OCI-LY1 (cell line): ENCODE measurements at regions not wholly inside any gene's neighbourhood (a gene's known extent, or its start where the extent isn't known, plus 50 kb on each side); places are given as distances from the start of the nearest gene placed in this dataset.

ENCODE experiments used
- H2AFZ ChIP-seq: fragments of 200-600 bp; sonication (generic), shearing (Covaris generic); 2 replicates; pipeline ENCODE4 v1.6.0; 2014; ENCODE audit warnings: antibody characterized with exemption, mild to moderate bottlenecking, low read length
- H3F3A ChIP-seq: fragments of 200-600 bp; sonication (generic), shearing (Covaris generic); 2 replicates; pipeline ENCODE4 v1.6.0; 2014; ENCODE audit warnings: mild to moderate bottlenecking, antibody characterized with exemption, low read length, moderate library complexity; ENCODE audit not compliant: insufficient read depth
- H3K27ac ChIP-seq: fragments of 200-600 bp; sonication (generic); 2 replicates; pipeline ENCODE4 v1.5.1; 2014; ENCODE audit warnings: low read length, mixed run types, mild to moderate bottlenecking, low read depth; ENCODE audit not compliant: poor library complexity, severe bottlenecking
- H3K27me3 ChIP-seq: fragments of 200-600 bp; sonication (generic); 2 replicates; pipeline ENCODE4 v1.6.0; 2014; ENCODE audit warnings: antibody characterized with exemption, mild to moderate bottlenecking, low read length, moderate library complexity; ENCODE audit not compliant: insufficient read depth
- H3K36me3 ChIP-seq: fragments of 200-600 bp; sonication (generic); 2 replicates; pipeline ENCODE4 v1.6.1; 2014; ENCODE audit warnings: mild to moderate bottlenecking, antibody characterized with exemption, low read length, moderate library complexity, mixed read lengths; ENCODE audit not compliant: insufficient read depth
- H3K4me1 ChIP-seq: fragments of 200-600 bp; sonication (generic); 2 replicates; pipeline ENCODE4 v1.5.1; 2014; ENCODE audit warnings: mild to moderate bottlenecking, low read length, moderate library complexity; ENCODE audit not compliant: insufficient read depth, severe bottlenecking
- H3K4me2 ChIP-seq: fragments of 200-600 bp; sonication (generic), shearing (Covaris generic); 2 replicates; pipeline ENCODE4 v1.6.1; 2014; ENCODE audit warnings: low read length
- H3K4me3 ChIP-seq: fragments of 200-600 bp; sonication (generic); 2 replicates; pipeline ENCODE4 v1.5.1; 2014; ENCODE audit warnings: low read length, low read depth, mild to moderate bottlenecking, mixed read lengths; ENCODE audit not compliant: poor library complexity, severe bottlenecking
- H3K79me2 ChIP-seq: fragments of 200-600 bp; shearing (Covaris generic); 2 replicates; pipeline ENCODE4 v1.6.1; 2016; ENCODE audit warnings: mixed run types, low read length, mixed read lengths; ENCODE audit not compliant: insufficient read depth
- H3K9ac ChIP-seq: fragments of 200-600 bp; sonication (generic), shearing (Covaris generic); 2 replicates; pipeline ENCODE4 v1.6.1; 2014; ENCODE audit warnings: mild to moderate bottlenecking, low read length, mixed read lengths
- H3K9me2 ChIP-seq: fragments of 200-600 bp; sonication (generic), shearing (Covaris generic); 2 replicates; pipeline ENCODE4 v1.6.1; 2014; ENCODE audit warnings: low read depth, mild to moderate bottlenecking, low read length, mixed read lengths
- H3K9me3 ChIP-seq: fragments of 200-600 bp; shearing (Covaris generic); 2 replicates; pipeline ENCODE4 v1.6.1; 2014; ENCODE audit warnings: low read length, mixed read lengths
- H4K20me1 ChIP-seq: fragments of 200-600 bp; sonication (generic), shearing (Covaris generic); 2 replicates; pipeline ENCODE4 v1.6.0; 2016; ENCODE audit warnings: mild to moderate bottlenecking, low read length; ENCODE audit not compliant: insufficient read depth
- EZH2 ChIP-seq: fragments of 200-600 bp; sonication (generic), shearing (Covaris generic); IDR thresholded peaks from 2 replicates; pipeline ENCODE4 v1.8.0; 2017; ENCODE audit warnings: borderline replicate concordance, mixed run types, mild to moderate bottlenecking, antibody characterized with exemption, low read length, moderate library complexity, mixed read lengths
- TF ChIP-seq, protein P1 (sequence below): fragments of 200-600 bp; sonication (generic), shearing (Covaris generic); IDR thresholded peaks from 2 replicates; pipeline ENCODE4 v1.5.1; 2017; ENCODE audit warnings: mild to moderate bottlenecking, antibody characterized with exemption, low read length, moderate library complexity, mixed read lengths

- H4K20me1 ChIP-seq, result no peaks in the 10 kb centered on the region
- TF ChIP-seq, protein P1, sequence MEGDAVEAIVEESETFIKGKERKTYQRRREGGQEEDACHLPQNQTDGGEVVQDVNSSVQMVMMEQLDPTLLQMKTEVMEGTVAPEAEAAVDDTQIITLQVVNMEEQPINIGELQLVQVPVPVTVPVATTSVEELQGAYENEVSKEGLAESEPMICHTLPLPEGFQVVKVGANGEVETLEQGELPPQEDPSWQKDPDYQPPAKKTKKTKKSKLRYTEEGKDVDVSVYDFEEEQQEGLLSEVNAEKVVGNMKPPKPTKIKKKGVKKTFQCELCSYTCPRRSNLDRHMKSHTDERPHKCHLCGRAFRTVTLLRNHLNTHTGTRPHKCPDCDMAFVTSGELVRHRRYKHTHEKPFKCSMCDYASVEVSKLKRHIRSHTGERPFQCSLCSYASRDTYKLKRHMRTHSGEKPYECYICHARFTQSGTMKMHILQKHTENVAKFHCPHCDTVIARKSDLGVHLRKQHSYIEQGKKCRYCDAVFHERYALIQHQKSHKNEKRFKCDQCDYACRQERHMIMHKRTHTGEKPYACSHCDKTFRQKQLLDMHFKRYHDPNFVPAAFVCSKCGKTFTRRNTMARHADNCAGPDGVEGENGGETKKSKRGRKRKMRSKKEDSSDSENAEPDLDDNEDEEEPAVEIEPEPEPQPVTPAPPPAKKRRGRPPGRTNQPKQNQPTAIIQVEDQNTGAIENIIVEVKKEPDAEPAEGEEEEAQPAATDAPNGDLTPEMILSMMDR, result no peak
- no peak for TF ChIP-seq EZH2
- H2AFZ ChIP-seq, result no peak overlapping the region
- no peaks in the 10 kb centered on the region for H3K4me1 ChIP-seq
- H3K9ac ChIP-seq, result no peak overlapping the region
- no peaks in the 10 kb centered on the region for H3F3A ChIP-seq
- no peaks in the 10 kb centered on the region for H3K27me3 ChIP-seq
- no peaks in the 10 kb centered on the region for H3K9me3 ChIP-seq
- no peaks in the 10 kb centered on the region for H3K36me3 ChIP-seq
- H3K4me2 ChIP-seq, result no peak overlapping the region
- no peak overlapping the region for H3K27ac ChIP-seq
- H3K4me3 ChIP-seq, result no peak overlapping the region
- no peaks in the 10 kb centered on the region for H3K79me2 ChIP-seq
- H3K9me2 ChIP-seq, result no peaks in the 10 kb centered on the region
Measured at GRCh38 chr2:79250656-79251055, 91.1 kb upstream of the REG3A start.

GRCh38 chr2:79248776-79249175, 89.2 kb upstream of the REG3A start:
- Histone ChIP-seq H3K79me2 (no peaks in the 10 kb centered on the region), H3F3A (no peaks in the 10 kb centered on the region), H3K4me2 (no peak overlapping the region), H4K20me1 (no peaks in the 10 kb centered on the region), H3K9me2 (no peaks in the 10 kb centered on the region), H3K4me1 (no peaks in the 10 kb centered on the region), H3K27ac (no peak overlapping the region), H3K4me3 (no peak overlapping the region), H3K9me3 (no peaks in the 10 kb centered on the region), H3K36me3 (no peaks in the 10 kb centered on the region), H2AFZ (no peak overlapping the region), H3K9ac (no peak overlapping the region), H3K27me3 (no peaks in the 10 kb centered on the region)
- TF ChIP-seq, protein P1, result no peak
- TF ChIP-seq EZH2, result no peak

DNA sequence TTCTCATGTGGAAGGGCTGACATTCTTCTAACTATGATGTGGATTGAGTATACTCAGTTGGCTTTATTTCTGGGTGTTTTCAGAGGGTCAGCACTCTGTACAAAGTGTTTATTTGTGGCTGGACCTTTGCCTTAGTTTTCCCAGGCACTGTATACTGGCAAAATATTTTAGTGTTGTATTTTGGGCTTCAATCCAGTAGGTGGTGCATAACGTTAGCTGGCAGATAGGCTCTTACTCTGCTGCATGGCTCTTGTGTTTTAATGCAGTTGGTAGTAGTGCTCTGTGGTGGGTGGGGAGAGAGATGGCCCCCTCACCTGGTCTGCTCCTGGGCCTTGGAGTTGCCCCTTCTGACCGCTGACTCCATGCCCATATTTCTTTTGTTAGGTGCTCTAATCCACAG, 75.6 kb upstream of the REG3A start:
- Histone ChIP-seq H3K27me3 (no peaks in the 10 kb centered on the region), H3K27ac (no peak overlapping the region), H3K36me3 (no peaks in the 10 kb centered on the region), H3K4me2 (no peak overlapping the region), H3K9me2 (no peaks in the 10 kb centered on the region), H2AFZ (no peak overlapping the region), H3K9me3 (no peaks in the 10 kb centered on the region), H3K4me3 (no peak overlapping the region), H4K20me1 (no peaks in the 10 kb centered on the region), H3K4me1 (no peaks in the 10 kb centered on the region), H3K79me2 (no peaks in the 10 kb centered on the region), H3K9ac (no peak overlapping the region), H3F3A (no peaks in the 10 kb centered on the region)
- no peak for TF ChIP-seq EZH2
- TF ChIP-seq, protein P1, result peak; percentile 38
